IMR-90 (cell line): ENCODE measurements at regions not wholly inside any gene's neighbourhood (a gene's known extent, or its start where the extent isn't known, plus 50 kb on each side); places are given as distances from the start of the nearest gene placed in this dataset.

Experiments
- ATAC-seq: fragments of 200-7000 bp; cut with Tn5 transposase; 2 replicates; pipeline ENCODE4 v1.9.1; 2020; ENCODE audit warnings: low read depth, mild to moderate bottlenecking, moderate library complexity
- BruUV-seq: library from RNA; stranded (reverse); fragments of 400-500 nt; replicated peaks from 2 replicates; lab custom pipeline; 2021; lab: Mats Ljungman, UMichigan
- CTCF ChIA-PET: fragments of 300-600 bp; formaldehyde crosslinking; extraction: SDS; loops from one replicate; lab custom pipeline; 2021; ENCODE audit warnings: antibody characterized with exemption; lab: Yijun Ruan, JAX
- POLR2A ChIA-PET: fragments of 300-600 bp; sonication (Branson Sonifier 250); formaldehyde crosslinking; loops from one replicate; lab custom pipeline; 2022; ENCODE audit warnings: antibody characterized with exemption; ENCODE audit not compliant: unreplicated experiment; lab: Charles Lee
- DNase-seq: peaks from one replicate; pipeline ENCODE4 v3.0.0; 2013
- H2AFZ ChIP-seq: replicated peaks from 2 replicates; pipeline ENCODE3; 2013; ENCODE audit warnings: low read length, mild to moderate bottlenecking; ENCODE audit not compliant: poor library complexity
- H2AK5ac ChIP-seq: 2 replicates; pipeline ENCODE4 v1.6.1; 2013; ENCODE audit warnings: low read depth, low read length, inconsistent platforms
- H2AK9ac ChIP-seq: replicated peaks from 2 replicates; pipeline ENCODE3; 2013; ENCODE audit warnings: mild to moderate bottlenecking, low read depth, low read length, moderate library complexity; ENCODE audit not compliant: poor library complexity
- H2BK120ac ChIP-seq: 2 replicates; pipeline ENCODE4 v1.6.1; 2013; ENCODE audit warnings: low read depth, low read length, inconsistent platforms
- H2BK15ac ChIP-seq: 3 replicates; pipeline ENCODE4 v1.6.1; 2013; ENCODE audit warnings: low read depth, low read length, inconsistent platforms
- H2BK20ac ChIP-seq: 2 replicates; pipeline ENCODE4 v1.6.1; 2013; ENCODE audit warnings: low read depth, mild to moderate bottlenecking, inconsistent platforms, low read length, moderate library complexity
- H2BK5ac ChIP-seq: 2 replicates; pipeline ENCODE4 v1.6.1; 2013; ENCODE audit warnings: mild to moderate bottlenecking, low read depth, low read length, inconsistent platforms; ENCODE audit not compliant: poor library complexity, severe bottlenecking
- H3K14ac ChIP-seq: replicated peaks from 2 replicates; pipeline ENCODE4 v1.6.1; 2013; ENCODE audit warnings: low read depth, low read length, inconsistent platforms
- H3K18ac ChIP-seq: 2 replicates; pipeline ENCODE4 v1.6.1; 2013; ENCODE audit warnings: low read depth, low read length, control low read depth
- H3K23ac ChIP-seq: 2 replicates; pipeline ENCODE4 v1.6.1; 2013; ENCODE audit warnings: low read depth, low read length, inconsistent platforms
- H3K27ac ChIP-seq: 2 replicates; pipeline ENCODE4 v1.5.1; 2013; ENCODE audit warnings: mild to moderate bottlenecking, control low read depth, low read length; ENCODE audit not compliant: insufficient read depth
- H3K27me3 ChIP-seq: 2 replicates; pipeline ENCODE4 v1.6.1; 2013; ENCODE audit warnings: low read length; ENCODE audit not compliant: control insufficient read depth, insufficient read depth
- H3K36me3 ChIP-seq: 2 replicates; pipeline ENCODE4 v1.6.1; 2013; ENCODE audit warnings: low read length, mixed read lengths; ENCODE audit not compliant: control insufficient read depth, insufficient read depth
- H3K4ac ChIP-seq: 2 replicates; pipeline ENCODE4 v1.6.1; 2013; ENCODE audit warnings: low read depth, low read length, inconsistent platforms
- H3K4me1 ChIP-seq: 2 replicates; pipeline ENCODE4 v1.6.1; 2013; ENCODE audit warnings: low read length, mixed read lengths; ENCODE audit not compliant: control insufficient read depth, insufficient read depth
- H3K4me2 ChIP-seq: 2 replicates; pipeline ENCODE4 v1.6.1; 2013; ENCODE audit warnings: low read depth, mild to moderate bottlenecking, control low read depth, low read length, moderate library complexity
- H3K4me3 ChIP-seq: 2 replicates; pipeline ENCODE4 v1.5.1; 2013; ENCODE audit warnings: low read depth, mild to moderate bottlenecking, control low read depth, low read length, moderate library complexity; ENCODE audit not compliant: insufficient read depth
- H3K56ac ChIP-seq: 2 replicates; pipeline ENCODE4 v1.6.1; 2013; ENCODE audit warnings: low read length, inconsistent platforms; ENCODE audit not compliant: insufficient read depth; ENCODE audit errors: extremely low read depth
- H3K79me1 ChIP-seq, 2 experiments: 2 replicates each; pipeline ENCODE4 v1.6.1; 2013; ENCODE audit warnings: low read length in 2 of 2, inconsistent platforms in 1 of 2, low read depth in 1 of 2
- H3K9ac ChIP-seq: 2 replicates; pipeline ENCODE4 v1.6.1; 2013; ENCODE audit warnings: low read depth, low read length, control low read depth
- H3K9me1 ChIP-seq: 2 replicates; pipeline ENCODE4 v1.6.1; 2013; ENCODE audit warnings: low read length, inconsistent platforms; ENCODE audit not compliant: insufficient read depth
- H3K9me3 ChIP-seq: 2 replicates; pipeline ENCODE4 v1.6.1; 2013; ENCODE audit warnings: low read length; ENCODE audit not compliant: control insufficient read depth, insufficient read depth
- H4K20me1 ChIP-seq: 2 replicates; pipeline ENCODE4 v1.6.1; 2013; ENCODE audit warnings: low read length, inconsistent platforms; ENCODE audit not compliant: insufficient read depth
- H4K5ac ChIP-seq: 2 replicates; pipeline ENCODE4 v1.6.1; 2013; ENCODE audit warnings: mild to moderate bottlenecking, low read depth, low read length, control low read depth
- H4K8ac ChIP-seq, 2 experiments: 2 replicates each; pipeline ENCODE4 v1.6.1; 2013; ENCODE audit warnings: low read depth in 2 of 2, low read length in 2 of 2, control low read depth in 1 of 2, inconsistent platforms in 1 of 2
- H4K91ac ChIP-seq: 2 replicates; pipeline ENCODE4 v1.6.1; 2013; ENCODE audit warnings: low read depth, low read length, inconsistent platforms; ENCODE audit not compliant: insufficient read depth
- CHD1 ChIP-seq: IDR thresholded peaks from 2 replicates; pipeline ENCODE4 v1.6.1; 2012; ENCODE audit warnings: low read depth, low read length, improper control_type of control experiment
- FOS ChIP-seq: fragments of 150-350 bp; IDR thresholded peaks from 2 replicates; pipeline ENCODE4 v1.6.1; 2016; ENCODE audit warnings: low read depth, low read length
- MXI1 ChIP-seq: IDR thresholded peaks from 2 replicates; pipeline ENCODE4 v1.6.1; 2012; ENCODE audit warnings: low read depth, mild to moderate bottlenecking, low read length, moderate library complexity, borderline replicate concordance
- POLR2A ChIP-seq: IDR thresholded peaks from 2 replicates; pipeline ENCODE4 v1.6.1; 2012; ENCODE audit warnings: mild to moderate bottlenecking, low read depth, low read length
- RAD21 ChIP-seq: IDR thresholded peaks from 2 replicates; pipeline ENCODE4 v1.6.1; 2012; ENCODE audit warnings: low read length, improper control_type of control experiment
- RCOR1 ChIP-seq: IDR thresholded peaks from 2 replicates; pipeline ENCODE4 v1.6.1; 2012; ENCODE audit warnings: mild to moderate bottlenecking, low read length, improper control_type of control experiment; ENCODE audit not compliant: insufficient replicate concordance
- RFX5 ChIP-seq: IDR thresholded peaks from 2 replicates; pipeline ENCODE4 v1.8.0; 2012; ENCODE audit warnings: low read depth, mild to moderate bottlenecking, low read length, moderate library complexity
- WGBS, 2 experiments: methylation state at CpG; one replicate each; pipeline versions ENCODE4 v1.1.5 to v1.1.7; 2013; ENCODE audit warnings: missing lambda C conversion rate in 2 of 2; ENCODE audit not compliant: insufficient read length in 1 of 2; ENCODE audit errors: extremely low coverage in 2 of 2; 5-methylcytosine and 5-hydroxymethylcytosine counted together
- dilution Hi-C: fragments of 300-500 bp; cut with HindIII; formaldehyde crosslinking; loops from one replicate; pipeline ENCODE4 v1.14.3; 2018; ENCODE audit warnings: low sequenced_read_pairs; ENCODE audit not compliant: unreplicated experiment
- in situ Hi-C: fragments of 300-500 bp; cut with MboI; formaldehyde crosslinking; loops from 3 replicates; pipeline ENCODE4 v1.14.3; 2019; ENCODE audit warnings: low sequenced_read_pairs, inconsistent platforms, mixed read lengths
- intact Hi-C: fragments of 100-400 bp; cut with micrococcal nuclease; formaldehyde crosslinking; loops from 2 replicates; pipeline ENCODE4 v1.10.0; 2022
- TF ChIP-seq, protein P1 (sequence below): fragments of 150-350 bp; IDR thresholded peaks from 2 replicates; pipeline ENCODE4 v1.6.1; 2016; ENCODE audit warnings: low read depth, mild to moderate bottlenecking, low read length, moderate library complexity, borderline replicate concordance

DNA sequence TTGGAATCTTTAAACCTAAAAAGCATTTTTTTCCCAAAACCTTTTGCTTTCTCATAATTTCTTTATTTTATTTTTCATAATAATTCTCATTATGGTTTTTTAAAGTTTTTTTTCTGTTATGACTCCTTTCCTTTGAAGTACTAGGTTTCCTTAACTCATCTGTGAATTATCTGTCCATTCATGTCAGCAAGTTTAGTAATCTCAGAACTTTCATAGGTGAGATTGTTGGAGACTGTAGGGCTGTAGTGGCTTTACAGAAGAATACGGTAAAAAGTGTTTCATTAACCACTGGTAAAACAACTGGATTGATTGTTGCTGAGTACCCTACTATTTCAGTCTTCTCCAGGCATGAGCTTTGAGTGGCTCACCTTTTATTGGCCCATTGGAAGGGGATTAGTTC is 361.7 kb upstream of the PPP1R2C start:
- Histone ChIP-seq H2BK20ac (no peak overlapping the region), H3K79me1 (no peaks in the 10 kb centered on the region), H4K20me1 (no peaks in the 10 kb centered on the region), H3K9me3 (no peaks in the 10 kb centered on the region), H4K91ac (no peak overlapping the region), H4K5ac (no peak overlapping the region), H3K4me3 (no peak overlapping the region), H2BK5ac (no peak overlapping the region), H2BK15ac (no peak overlapping the region), H3K4me2 (no peak overlapping the region), H3K36me3 (no peaks in the 10 kb centered on the region), H2BK120ac (no peak overlapping the region), H3K18ac (no peak overlapping the region), H3K27me3 (no peaks in the 10 kb centered on the region), H2AFZ (no peak overlapping the region), H3K4ac (no peak overlapping the region), H3K23ac (no peak overlapping the region), H3K9ac (no peak overlapping the region), H4K8ac (no peak overlapping the region), H3K56ac (no peak overlapping the region), H3K4me1 (no peaks in the 10 kb centered on the region), H3K14ac (no peak overlapping the region), H3K27ac (no peak overlapping the region), H2AK9ac (no peak overlapping the region), H2AK5ac (no peak overlapping the region), H3K9me1 (no peaks in the 10 kb centered on the region)
- dilution Hi-C loops, result no loop called here
- TF ChIP-seq RAD21 (no peak), RCOR1 (no peak), CHD1 (no peak), FOS (no peak), MXI1 (no peak), RFX5 (no peak), POLR2A (no peak)
- TF ChIP-seq, protein P1, sequence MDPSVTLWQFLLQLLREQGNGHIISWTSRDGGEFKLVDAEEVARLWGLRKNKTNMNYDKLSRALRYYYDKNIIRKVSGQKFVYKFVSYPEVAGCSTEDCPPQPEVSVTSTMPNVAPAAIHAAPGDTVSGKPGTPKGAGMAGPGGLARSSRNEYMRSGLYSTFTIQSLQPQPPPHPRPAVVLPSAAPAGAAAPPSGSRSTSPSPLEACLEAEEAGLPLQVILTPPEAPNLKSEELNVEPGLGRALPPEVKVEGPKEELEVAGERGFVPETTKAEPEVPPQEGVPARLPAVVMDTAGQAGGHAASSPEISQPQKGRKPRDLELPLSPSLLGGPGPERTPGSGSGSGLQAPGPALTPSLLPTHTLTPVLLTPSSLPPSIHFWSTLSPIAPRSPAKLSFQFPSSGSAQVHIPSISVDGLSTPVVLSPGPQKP, result no peak
- no CpG with 5 or more reads among the region's 1 CpG for WGBS, 2 experiments
- POLR2A ChIA-PET, result no interaction called here
- in situ Hi-C loops, result no loop called here
- ATAC-seq, result no peak
- intact Hi-C loops, result no loop called here
- BruUV-seq, result no TSS peak
- CTCF ChIA-PET, result no interaction called here
- DNase-seq, result no peak
